ENCODE measurements at regions not wholly inside any gene's neighbourhood (a gene's known extent, or its start where the extent isn't known, plus 50 kb on each side); places are given as distances from the start of the nearest gene placed in this dataset.

DNA sequence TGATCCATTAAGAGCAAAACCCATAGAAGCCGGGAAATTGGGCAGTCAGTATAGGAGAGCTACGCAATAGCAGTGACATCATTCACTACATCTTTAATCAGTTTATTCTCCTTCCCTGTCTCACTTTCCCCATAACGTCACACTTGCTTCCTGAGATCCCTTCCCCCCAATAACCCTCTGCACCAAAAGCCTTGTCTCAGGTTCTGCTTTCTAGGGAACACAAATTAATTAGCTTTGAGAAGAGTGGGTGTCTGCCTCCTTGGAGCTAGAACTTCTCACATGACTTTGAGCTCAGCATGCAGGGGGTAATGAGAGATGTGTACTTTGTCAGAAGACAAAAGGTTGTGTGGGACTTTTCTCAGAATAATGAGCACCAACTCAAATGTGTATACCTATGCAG, 128.3 kb upstream of the MAOA start:
- TF ChIP-seq, protein P1, sequence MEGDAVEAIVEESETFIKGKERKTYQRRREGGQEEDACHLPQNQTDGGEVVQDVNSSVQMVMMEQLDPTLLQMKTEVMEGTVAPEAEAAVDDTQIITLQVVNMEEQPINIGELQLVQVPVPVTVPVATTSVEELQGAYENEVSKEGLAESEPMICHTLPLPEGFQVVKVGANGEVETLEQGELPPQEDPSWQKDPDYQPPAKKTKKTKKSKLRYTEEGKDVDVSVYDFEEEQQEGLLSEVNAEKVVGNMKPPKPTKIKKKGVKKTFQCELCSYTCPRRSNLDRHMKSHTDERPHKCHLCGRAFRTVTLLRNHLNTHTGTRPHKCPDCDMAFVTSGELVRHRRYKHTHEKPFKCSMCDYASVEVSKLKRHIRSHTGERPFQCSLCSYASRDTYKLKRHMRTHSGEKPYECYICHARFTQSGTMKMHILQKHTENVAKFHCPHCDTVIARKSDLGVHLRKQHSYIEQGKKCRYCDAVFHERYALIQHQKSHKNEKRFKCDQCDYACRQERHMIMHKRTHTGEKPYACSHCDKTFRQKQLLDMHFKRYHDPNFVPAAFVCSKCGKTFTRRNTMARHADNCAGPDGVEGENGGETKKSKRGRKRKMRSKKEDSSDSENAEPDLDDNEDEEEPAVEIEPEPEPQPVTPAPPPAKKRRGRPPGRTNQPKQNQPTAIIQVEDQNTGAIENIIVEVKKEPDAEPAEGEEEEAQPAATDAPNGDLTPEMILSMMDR (IDR thresholded peaks at IDR 0.05), result no peak
- TF ChIP-seq EP300 (IDR thresholded peaks at IDR 0.05), result no peak
